GM18951 (cell line): ENCODE measurements at regions not wholly inside any gene's neighbourhood (a gene's known extent, or its start where the extent isn't known, plus 50 kb on each side); places are given as distances from the start of the nearest gene placed in this dataset.

Experiments used
- POLR2A ChIP-seq: IDR thresholded peaks from 4 replicates; pipeline ENCODE4 v1.6.1; 2011; ENCODE audit warnings: mild to moderate bottlenecking; ENCODE audit not compliant: insufficient read length, insufficient read depth; ENCODE audit errors: extremely low read depth
- in situ Hi-C: fragments of 300-500 bp; cut with MboI; formaldehyde crosslinking; loops from one replicate; pipeline ENCODE4 v1.12.0; 2022; ENCODE audit warnings: low sequenced_read_pairs, mixed read lengths, inconsistent platforms; ENCODE audit not compliant: unreplicated experiment

DNA sequence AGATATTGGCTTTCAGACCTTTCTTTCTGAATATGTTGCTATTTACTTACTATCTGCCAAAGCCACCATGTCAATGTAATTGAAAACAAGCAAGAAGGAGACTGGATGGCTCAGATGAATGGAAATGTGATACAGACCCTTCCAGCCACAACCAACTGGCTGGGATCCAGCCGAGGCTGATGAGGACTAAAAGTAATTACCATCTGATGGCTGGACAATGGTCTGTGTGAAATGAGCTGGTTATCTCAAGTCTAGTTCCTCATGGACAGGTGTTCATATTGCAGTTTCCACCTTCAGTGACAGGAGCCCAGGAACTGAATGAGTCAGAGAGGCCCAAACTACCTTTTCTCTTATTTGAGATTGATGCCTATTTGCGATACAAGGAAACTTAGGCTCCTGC is 267.5 kb downstream of the GATA3 start:
- no peak for TF ChIP-seq POLR2A

GRCh38 chr10:8323428-8324054 is 269.1 kb downstream of the GATA3 start:
- in situ Hi-C loops: no loop called here
- TF ChIP-seq POLR2A: no peak

More for the DNA sequence above, 267.5 kb downstream of the GATA3 start:
- in situ Hi-C loops: no loop called here

DNA sequence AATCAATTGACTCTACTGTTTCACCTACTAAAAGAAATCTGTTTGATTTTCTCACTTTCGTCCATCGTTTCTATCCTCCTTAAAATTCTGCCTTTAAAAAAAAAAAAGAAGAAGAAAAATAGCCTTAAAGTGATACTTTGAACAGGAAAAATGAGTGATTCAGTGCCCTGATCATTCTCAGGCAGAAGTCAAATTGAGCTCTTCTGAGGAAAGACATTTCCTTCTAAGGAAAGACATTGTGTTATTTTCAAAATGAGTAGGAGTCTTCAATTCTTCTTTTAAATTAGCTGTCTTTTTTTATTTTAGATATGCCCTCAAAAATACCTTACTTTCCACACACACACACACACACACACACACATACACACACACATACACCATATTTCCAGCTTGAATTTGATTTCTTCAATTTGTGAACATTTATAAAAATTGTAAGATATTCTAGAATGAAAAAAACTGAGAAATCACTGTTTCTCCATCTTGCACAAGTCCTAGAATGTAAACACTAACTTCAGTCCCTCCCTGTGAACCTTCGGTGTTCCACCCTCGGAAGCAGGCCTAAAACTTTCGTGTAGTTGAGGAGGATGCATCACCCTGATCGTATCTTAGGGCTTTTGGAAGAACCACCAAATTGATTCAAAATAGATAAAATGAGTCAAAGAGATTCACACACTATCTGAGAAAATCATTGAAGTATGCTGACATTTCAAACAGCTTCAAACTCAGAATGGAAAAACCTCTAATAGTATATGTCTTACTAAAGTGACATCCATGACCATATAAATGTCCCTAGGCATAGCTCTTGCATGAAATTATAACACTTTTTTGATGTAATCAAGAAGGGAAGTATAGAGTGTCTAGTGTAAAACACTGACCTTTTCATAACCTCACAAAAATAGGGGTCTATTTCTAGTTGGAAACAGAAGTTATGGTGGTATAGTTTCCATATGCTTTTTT is 270.8 kb downstream of the GATA3 start:
- TF ChIP-seq POLR2A: no peak
- in situ Hi-C loops: no loop called here

- in situ Hi-C loops: no loop called here
- TF ChIP-seq POLR2A: no peak
Measured at GRCh38 chr10:8326396-8327139, 272.1 kb downstream of the GATA3 start.

DNA sequence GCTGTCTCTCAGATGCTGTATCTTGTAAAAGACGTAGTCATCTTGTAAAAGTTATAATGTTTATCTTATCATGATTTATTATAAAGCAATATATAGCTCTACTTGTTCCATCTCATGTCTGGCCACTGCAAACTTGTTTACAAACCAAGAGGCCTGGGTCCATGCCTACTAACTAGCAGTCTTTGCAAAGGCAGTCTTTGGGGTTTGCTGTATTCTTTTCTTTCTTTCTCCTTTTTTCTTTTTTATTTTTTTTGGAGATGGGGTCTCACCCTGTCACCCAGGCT is 272.6 kb downstream of the GATA3 start:
- in situ Hi-C loops: no loop called here
- TF ChIP-seq POLR2A: no peak

DNA sequence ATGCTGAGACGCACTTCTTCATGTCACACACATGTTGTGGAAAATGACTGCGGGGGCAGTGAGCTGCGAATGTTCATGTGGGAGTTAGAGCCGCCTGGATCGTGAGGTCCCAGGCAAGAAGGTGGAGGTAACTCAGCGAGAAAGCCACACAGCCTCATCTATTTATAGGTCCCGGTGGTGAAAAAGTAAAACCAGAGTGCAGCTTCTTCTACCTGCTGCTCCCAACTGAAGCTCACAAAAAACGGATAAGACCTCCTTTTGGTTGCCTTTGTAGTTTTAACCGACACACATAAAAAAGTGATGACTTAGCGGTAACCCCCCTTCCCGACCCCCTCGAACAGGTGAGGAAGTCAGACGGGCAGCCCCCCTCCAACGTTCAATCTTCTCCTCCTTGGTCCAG is 276.9 kb downstream of the GATA3 start:
- TF ChIP-seq POLR2A: no peak
- in situ Hi-C loops: no loop called here

DNA sequence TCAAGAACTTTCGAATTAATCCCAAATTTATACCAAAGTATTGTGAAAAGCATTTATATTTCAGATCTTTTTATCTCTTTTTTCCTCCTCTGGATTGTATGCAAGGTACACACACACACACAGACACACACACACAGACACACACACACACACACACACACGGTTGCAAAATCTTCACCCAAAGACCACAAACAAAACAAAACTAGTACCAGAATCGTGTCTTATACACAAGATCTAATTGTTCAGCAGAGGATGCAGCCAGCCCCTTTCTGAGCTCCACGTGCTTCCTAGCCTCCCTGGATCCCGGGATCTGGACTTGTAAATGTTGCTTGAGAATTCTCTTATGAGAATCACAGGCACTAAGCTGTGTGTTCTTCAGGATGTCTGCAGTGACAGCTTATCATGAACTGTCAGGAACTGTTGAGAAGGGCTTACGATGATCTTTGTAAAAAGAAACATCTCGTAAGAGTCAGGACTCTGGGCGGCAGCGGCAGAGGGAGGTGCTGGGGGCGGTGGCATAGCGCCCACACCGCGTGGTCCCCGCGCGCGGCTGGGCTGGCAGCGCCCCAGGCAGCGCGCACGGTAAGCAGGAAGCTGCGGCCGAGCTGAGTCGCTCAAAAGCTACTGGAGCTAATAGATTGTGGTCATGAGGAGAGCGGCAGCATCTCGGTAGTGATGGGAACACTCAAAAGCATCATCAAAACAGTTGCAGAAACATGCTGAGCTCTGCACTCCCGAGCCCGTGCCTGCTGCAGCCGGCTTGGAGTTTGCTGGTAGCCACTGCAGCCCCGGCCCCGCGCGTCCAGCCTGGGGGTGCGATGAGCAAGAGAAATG is 277.6 kb downstream of the GATA3 start:
- in situ Hi-C loops: no loop called here
- TF ChIP-seq POLR2A: no peak

GRCh38 chr10:8332730-8333111 is 278.2 kb downstream of the GATA3 start:
- in situ Hi-C loops: no loop called here

GRCh38 chr10:8334631-8335030 is 280.1 kb downstream of the GATA3 start:
- in situ Hi-C loops: no loop called here
- TF ChIP-seq POLR2A: no peak

More at GRCh38 chr10:8332730-8333111, 278.2 kb downstream of the GATA3 start:
- no peak for TF ChIP-seq POLR2A

DNA sequence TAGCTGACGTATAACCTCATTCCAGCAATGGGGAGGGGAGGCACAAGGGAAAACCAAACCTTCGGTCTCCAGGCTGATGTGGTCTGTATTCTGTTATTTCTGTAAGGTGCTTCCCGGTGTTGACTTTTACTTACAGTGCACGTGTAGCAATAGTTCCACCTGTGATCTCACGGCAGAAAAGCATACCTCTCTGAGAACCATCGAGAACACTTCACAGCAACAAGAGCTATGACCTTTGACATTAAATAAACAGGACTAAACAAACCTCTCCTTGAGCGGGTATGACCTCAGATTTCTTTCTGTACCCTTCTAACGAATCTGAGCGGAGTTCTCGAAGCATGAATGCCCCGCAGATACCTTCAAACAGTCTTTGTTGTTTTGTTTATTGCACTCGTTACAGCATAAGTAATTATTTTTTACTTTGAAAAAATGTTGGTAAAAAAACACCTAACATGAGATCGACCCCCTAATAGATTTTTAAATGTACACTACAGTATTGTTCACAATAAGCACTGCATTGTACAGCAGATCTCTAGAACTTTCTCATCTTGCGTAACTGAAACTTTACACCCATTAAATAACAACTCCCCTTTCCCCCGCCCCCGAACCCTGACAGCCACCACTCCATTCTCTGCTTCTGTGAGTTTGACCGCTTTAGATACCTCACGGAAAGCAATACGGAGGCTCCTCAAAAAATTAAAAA is 282.3 kb downstream of the GATA3 start:
- in situ Hi-C loops: no loop called here

GRCh38 chr10:8337332-8337651 is 282.8 kb downstream of the GATA3 start:
- TF ChIP-seq POLR2A: no peak
- in situ Hi-C loops: no loop called here

More for the DNA sequence above, 282.3 kb downstream of the GATA3 start:
- TF ChIP-seq POLR2A: no peak

DNA sequence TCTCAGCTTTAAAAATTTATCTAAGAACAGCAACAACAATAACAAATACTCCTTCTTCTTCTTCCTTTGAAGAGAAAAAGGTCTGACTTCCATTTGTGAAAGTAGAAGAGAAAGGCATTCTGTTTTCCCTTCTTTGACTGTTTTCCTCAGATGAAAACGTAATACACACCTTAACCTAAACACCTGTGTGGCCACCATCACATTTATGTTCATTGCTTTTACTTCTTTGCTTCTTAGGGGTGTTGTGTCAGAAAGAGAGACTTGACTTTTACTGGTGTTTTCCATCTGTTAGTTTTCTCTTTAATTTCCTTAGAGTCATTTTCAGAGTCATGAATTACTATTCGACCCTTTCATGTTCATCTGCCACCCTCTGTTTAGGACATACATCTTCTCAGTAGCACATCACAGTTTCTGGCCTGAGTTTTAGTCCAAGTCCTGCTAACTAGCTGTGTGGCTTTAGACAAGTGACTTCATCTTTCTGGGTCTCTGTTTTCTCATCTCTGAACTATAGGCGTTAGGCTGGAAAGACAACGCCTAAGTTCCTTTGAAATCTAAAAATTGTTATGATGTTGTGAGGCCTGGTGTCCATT is 283.8 kb downstream of the GATA3 start:
- TF ChIP-seq POLR2A: no peak
- in situ Hi-C loops: no loop called here
